ENCODE measurements at regions not wholly inside any gene's neighbourhood (a gene's known extent, or its start where the extent isn't known, plus 50 kb on each side); places are given as distances from the start of the nearest gene placed in this dataset.

GRCh38 chr3:106945435-106945834, 431.8 kb upstream of the CCDC54 start:
- Histone ChIP-seq H3K4me1 (ENCODE audit: control insufficient read depth in 4 of 4, insufficient read depth in 4 of 4, low read length in 3 of 4) (no peaks in the 10 kb centered on the region), H3K36me3 (ENCODE audit: control insufficient read depth in 4 of 4, insufficient read depth in 3 of 4, low read depth in 1 of 4, low read length in 3 of 4) (no peaks in the 10 kb centered on the region), H3K9ac (ENCODE audit: low read depth in 1 of 2, low read length in 2 of 2) (no peak overlapping the region), H3K4me3 (ENCODE audit: low read depth in 1 of 3, low read length in 3 of 3) (no peak overlapping the region), H3K27me3 (ENCODE audit: control insufficient read depth in 4 of 4, insufficient read depth in 4 of 4, low read length in 3 of 4) (no peaks in the 10 kb centered on the region), H3K27ac (ENCODE audit: low read depth in 1 of 2, low read length in 2 of 2) (no peak overlapping the region), H3K9me3 (ENCODE audit: control insufficient read depth in 4 of 4, low read length in 3 of 4) (no peaks in the 10 kb centered on the region)
- no peak for TF ChIP-seq NR2F2 (IDR thresholded peaks at IDR 0.05)
- TF ChIP-seq MAX (IDR thresholded peaks at IDR 0.05): no peak
- no peak for TF ChIP-seq GABPA (IDR thresholded peaks at IDR 0.05 in 1 of 2, conservative IDR thresholded peaks at IDR 0.05 in 1 of 2)
- TF ChIP-seq REST (IDR thresholded peaks at IDR 0.05): no peak
- TF ChIP-seq, protein P1, sequence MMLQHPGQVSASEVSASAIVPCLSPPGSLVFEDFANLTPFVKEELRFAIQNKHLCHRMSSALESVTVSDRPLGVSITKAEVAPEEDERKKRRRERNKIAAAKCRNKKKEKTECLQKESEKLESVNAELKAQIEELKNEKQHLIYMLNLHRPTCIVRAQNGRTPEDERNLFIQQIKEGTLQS (IDR thresholded peaks at IDR 0.05): no peak
- no peak for TF ChIP-seq RAD21 (IDR thresholded peaks at IDR 0.05)
- no peak for TF ChIP-seq EGR1 (IDR thresholded peaks at IDR 0.05; ENCODE audit: low read depth in 2 of 2)
- TF ChIP-seq TAF1 (conservative IDR thresholded peaks at IDR 0.05): no peak
- TF ChIP-seq SP1 (IDR thresholded peaks at IDR 0.05): no peak
- no peak for TF ChIP-seq FOXA2 (IDR thresholded peaks at IDR 0.05)
- no peak for TF ChIP-seq CTCF (IDR thresholded peaks at IDR 0.05; ENCODE audit: low read depth, low read length, missing input control)
- no peak for TF ChIP-seq FOXA1 (IDR thresholded peaks at IDR 0.05)
- TF ChIP-seq HNF4G (IDR thresholded peaks at IDR 0.05): no peak
- TF ChIP-seq YY1 (IDR thresholded peaks at IDR 0.05): no peak
- TF ChIP-seq ZBTB33 (IDR thresholded peaks at IDR 0.05): no peak
- TF ChIP-seq HNF4A (conservative IDR thresholded peaks at IDR 0.05): no peak
- TF ChIP-seq JUND (IDR thresholded peaks at IDR 0.05): no peak
- no peak for TF ChIP-seq RXRA (IDR thresholded peaks at IDR 0.05)
- no peak for DNase-seq (ENCODE audit: low spot score)
- 73% methylated on average over 6 of the region's 6 CpGs for WGBS

All from liver (tissue), 8 donors.